Tibial nerve (tissue), 4 donors: ENCODE measurements at regions not wholly inside any gene's neighbourhood (a gene's known extent, or its start where the extent isn't known, plus 50 kb on each side); places are given as distances from the start of the nearest gene placed in this dataset.

Experiments used
- DNase-seq, 2 donors: peaks; one replicate each; pipeline ENCODE4 v3.0.0-alpha.2; 2019; ENCODE audit warnings: low spot score in 2 of 2
- H3K27ac ChIP-seq, 4 donors: fragments of 200-600 bp; sonication (generic) in 3 of 4; one replicate each; pipeline ENCODE4 v1.5.1; 2017 to 2019; ENCODE audit warnings: mild to moderate bottlenecking in 1 of 4
- H3K27me3 ChIP-seq, 2 donors: fragments of 200-600 bp; sonication (generic) in 1 of 2; one replicate each; pipeline versions ENCODE4 v1.5.1 to v1.6.0; 2017 to 2019
- H3K36me3 ChIP-seq, 3 donors: fragments of 200-600 bp; sonication (generic); one replicate each; pipeline ENCODE4 v1.5.1; 2018 to 2019
- H3K4me1 ChIP-seq, 4 donors: fragments of 200-600 bp; sonication (generic) in 3 of 4; one replicate each; pipeline ENCODE4 v1.5.1; 2017 to 2019
- H3K4me3 ChIP-seq, 4 donors: fragments of 200-600 bp; sonication (generic) in 3 of 4; one replicate each; pipeline ENCODE4 v1.5.1; 2017 to 2019; ENCODE audit warnings: mild to moderate bottlenecking in 1 of 4, moderate library complexity in 1 of 4
- H3K9me3 ChIP-seq, 4 donors: fragments of 200-600 bp; sonication (generic) in 3 of 4; one replicate each; pipeline ENCODE4 v1.5.1; 2017 to 2019
- EP300 ChIP-seq, 2 donors: sonication (generic); formaldehyde crosslinking; IDR thresholded peaks; one replicate each; pipeline ENCODE4 v1.6.1; 2017; ENCODE audit warnings: antibody characterized with exemption in 2 of 2, mild to moderate bottlenecking in 1 of 2
- POLR2A ChIP-seq, 2 donors: fragments of 450-650 bp; IDR thresholded peaks; one replicate each; pipeline ENCODE4 v1.6.1; 2017; ENCODE audit warnings: antibody characterized with exemption in 2 of 2, mild to moderate bottlenecking in 2 of 2, moderate library complexity in 2 of 2
- WGBS, 2 donors: methylation state at CpG; one replicate each; pipeline ENCODE4 v1.1.5; 2018; 5-methylcytosine and 5-hydroxymethylcytosine counted together
- TF ChIP-seq, protein P1 (sequence below), 5 experiments: fragments of 200-600 bp in 3 of 5; fragments of 450-650 bp in 2 of 5; sonication (generic) in 3 of 5; IDR thresholded peaks; one replicate each; pipeline ENCODE4 v1.5.1; 2016 to 2019; ENCODE audit warnings: antibody characterized with exemption in 5 of 5, mild to moderate bottlenecking in 3 of 5, moderate library complexity in 2 of 5

GRCh38 chr13:44750630-44751029, 174.5 kb upstream of the TSC22D1 start:
- DNase-seq, result no peak
- no peaks in the 10 kb centered on the region for H3K27me3 ChIP-seq
- no peak overlapping the region for H3K4me3 ChIP-seq
- H3K27ac ChIP-seq, result no peak overlapping the region
- H3K9me3 ChIP-seq, result no peaks in the 10 kb centered on the region
- no peak for TF ChIP-seq POLR2A (IDR thresholded peaks at IDR 0.05)
- TF ChIP-seq, protein P1, sequence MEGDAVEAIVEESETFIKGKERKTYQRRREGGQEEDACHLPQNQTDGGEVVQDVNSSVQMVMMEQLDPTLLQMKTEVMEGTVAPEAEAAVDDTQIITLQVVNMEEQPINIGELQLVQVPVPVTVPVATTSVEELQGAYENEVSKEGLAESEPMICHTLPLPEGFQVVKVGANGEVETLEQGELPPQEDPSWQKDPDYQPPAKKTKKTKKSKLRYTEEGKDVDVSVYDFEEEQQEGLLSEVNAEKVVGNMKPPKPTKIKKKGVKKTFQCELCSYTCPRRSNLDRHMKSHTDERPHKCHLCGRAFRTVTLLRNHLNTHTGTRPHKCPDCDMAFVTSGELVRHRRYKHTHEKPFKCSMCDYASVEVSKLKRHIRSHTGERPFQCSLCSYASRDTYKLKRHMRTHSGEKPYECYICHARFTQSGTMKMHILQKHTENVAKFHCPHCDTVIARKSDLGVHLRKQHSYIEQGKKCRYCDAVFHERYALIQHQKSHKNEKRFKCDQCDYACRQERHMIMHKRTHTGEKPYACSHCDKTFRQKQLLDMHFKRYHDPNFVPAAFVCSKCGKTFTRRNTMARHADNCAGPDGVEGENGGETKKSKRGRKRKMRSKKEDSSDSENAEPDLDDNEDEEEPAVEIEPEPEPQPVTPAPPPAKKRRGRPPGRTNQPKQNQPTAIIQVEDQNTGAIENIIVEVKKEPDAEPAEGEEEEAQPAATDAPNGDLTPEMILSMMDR (IDR thresholded peaks at IDR 0.05), result no peak
- no peak for TF ChIP-seq EP300 (IDR thresholded peaks at IDR 0.05)
- WGBS, 2 donors, result 90 to 94% methylated on average over 1 of the region's 1 CpG
- peaks cover 0 to 5% (median 0%) of the 10 kb centered on the region in 4 donors for H3K4me1 ChIP-seq
- H3K36me3 ChIP-seq, result no peaks in the 10 kb centered on the region

DNA sequence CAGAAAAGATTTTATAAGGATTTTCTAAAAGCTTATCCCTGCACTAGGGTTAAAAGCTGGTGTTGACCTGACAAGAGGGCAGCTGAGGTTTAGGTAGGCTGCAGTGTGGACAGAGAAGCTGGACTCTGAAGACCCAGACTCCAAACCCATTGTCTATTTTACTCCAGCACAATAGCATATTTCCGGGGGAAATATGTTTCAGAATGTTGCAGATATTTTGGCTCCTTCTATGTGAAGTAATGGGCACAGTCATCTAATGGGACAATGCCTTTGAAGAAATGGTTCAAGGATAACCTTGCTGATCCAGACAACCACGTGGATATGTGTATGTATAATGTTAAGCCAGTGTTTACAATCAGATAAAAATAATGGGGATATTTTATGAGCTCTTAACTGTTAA, 173.8 kb upstream of the TSC22D1 start:
- no peak for DNase-seq
- H3K4me1 ChIP-seq, result peaks cover 0 to 5% (median 0%) of the 10 kb centered on the region in 4 donors
- no peaks in the 10 kb centered on the region for H3K36me3 ChIP-seq
- H3K4me3 ChIP-seq, result no peak overlapping the region
- TF ChIP-seq POLR2A (IDR thresholded peaks at IDR 0.05) (no peak), EP300 (IDR thresholded peaks at IDR 0.05) (no peak)
- TF ChIP-seq, protein P1 (IDR thresholded peaks at IDR 0.05), result no peak
- H3K27me3 ChIP-seq, result no peaks in the 10 kb centered on the region
- no peaks in the 10 kb centered on the region for H3K9me3 ChIP-seq
- WGBS, 2 donors, result 49 to 50% methylated on average over 2 of the region's 2 CpGs
- H3K27ac ChIP-seq, result no peak overlapping the region

DNA sequence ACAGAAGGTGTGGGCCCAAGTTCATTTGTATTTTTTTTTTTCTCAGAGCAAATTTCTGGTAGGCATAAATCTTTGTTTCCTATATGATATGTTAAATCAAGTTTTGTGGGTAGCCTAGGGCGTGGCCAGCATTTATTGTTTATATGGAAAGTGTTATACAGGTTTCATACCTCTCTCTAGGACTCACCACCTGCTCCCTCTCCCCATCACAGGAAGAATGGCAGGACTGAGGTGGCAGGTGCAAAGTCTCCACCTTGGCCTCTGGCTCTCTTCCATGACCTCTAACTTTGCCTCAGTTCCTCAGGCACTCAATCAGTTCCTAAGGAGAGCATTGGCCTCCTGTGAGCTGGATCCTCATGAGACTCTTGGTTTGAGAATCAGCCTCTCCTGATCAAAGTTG, 172.3 kb upstream of the TSC22D1 start:
- Histone ChIP-seq H3K27me3 (no peaks in the 10 kb centered on the region), H3K9me3 (peaks cover 0 to 5% (median 0%) of the 10 kb centered on the region in 4 donors), H3K4me3 (no peak overlapping the region), H3K36me3 (no peaks in the 10 kb centered on the region), H3K27ac (no peak overlapping the region), H3K4me1 (peaks cover 0 to 5% (median 0%) of the 10 kb centered on the region in 4 donors)
- TF ChIP-seq, protein P1 (IDR thresholded peaks at IDR 0.05), result no peak
- TF ChIP-seq POLR2A (IDR thresholded peaks at IDR 0.05), result no peak
- no peak for TF ChIP-seq EP300 (IDR thresholded peaks at IDR 0.05)
- DNase-seq, result no peak
- WGBS, 2 donors, result 89 to 96% methylated on average over 1 of the region's 1 CpG

GRCh38 chr13:44747179-44747578, 171.0 kb upstream of the TSC22D1 start:
- Histone ChIP-seq H3K36me3 (no peaks in the 10 kb centered on the region), H3K4me1 (peaks cover 0 to 5% (median 0%) of the 10 kb centered on the region in 4 donors), H3K27ac (no peak overlapping the region), H3K4me3 (no peak overlapping the region), H3K27me3 (no peaks in the 10 kb centered on the region), H3K9me3 (peaks cover 0 to 6% (median 0%) of the 10 kb centered on the region in 4 donors)
- TF ChIP-seq EP300 (IDR thresholded peaks at IDR 0.05), result no peak
- TF ChIP-seq, protein P1 (IDR thresholded peaks at IDR 0.05), result no peak
- TF ChIP-seq POLR2A (IDR thresholded peaks at IDR 0.05), result no peak
- DNase-seq, result no peak
- WGBS, 2 donors, result 36 to 47% methylated on average over 4 of the region's 4 CpGs

DNA sequence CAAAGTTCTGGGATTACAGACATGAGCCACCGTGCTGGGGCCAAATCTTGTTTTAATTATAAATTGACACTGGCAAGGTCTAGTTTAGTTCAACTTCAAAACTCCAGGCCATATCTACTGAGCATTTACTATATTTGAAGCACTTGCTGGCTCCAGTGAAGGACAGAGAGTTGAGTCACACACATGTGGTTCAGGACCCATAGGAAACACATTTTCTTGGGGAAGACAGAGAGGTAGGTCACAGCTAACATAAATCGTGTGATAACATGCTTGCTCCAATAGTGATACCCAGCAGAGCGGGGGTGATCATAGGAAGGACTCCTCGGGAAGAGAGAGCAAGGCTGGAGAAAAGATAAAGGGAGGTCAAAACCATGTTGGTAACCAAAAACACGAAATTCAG, 170.6 kb upstream of the TSC22D1 start:
- TF ChIP-seq, protein P1 (IDR thresholded peaks at IDR 0.05), result no peak
- TF ChIP-seq EP300 (IDR thresholded peaks at IDR 0.05) (no peak), POLR2A (IDR thresholded peaks at IDR 0.05) (no peak)
- Histone ChIP-seq H3K27me3 (no peaks in the 10 kb centered on the region), H3K4me3 (no peak overlapping the region), H3K27ac (no peak overlapping the region), H3K36me3 (no peaks in the 10 kb centered on the region), H3K9me3 (peaks cover 0 to 6% (median 0%) of the 10 kb centered on the region in 4 donors), H3K4me1 (peaks cover 0 to 5% (median 0%) of the 10 kb centered on the region in 4 donors)
- DNase-seq, result no peak
- WGBS, 2 donors, result 81 to 82% methylated on average over 5 of the region's 5 CpGs
